Kidney glomerular epithelial cell (primary cell): ENCODE measurements at regions not wholly inside any gene's neighbourhood (a gene's known extent, or its start where the extent isn't known, plus 50 kb on each side); places are given as distances from the start of the nearest gene placed in this dataset.

Experiments
- DNase-seq: peaks from one replicate; lab custom pipeline; 2025; lab: John Stamatoyannopoulos, UW

DNA sequence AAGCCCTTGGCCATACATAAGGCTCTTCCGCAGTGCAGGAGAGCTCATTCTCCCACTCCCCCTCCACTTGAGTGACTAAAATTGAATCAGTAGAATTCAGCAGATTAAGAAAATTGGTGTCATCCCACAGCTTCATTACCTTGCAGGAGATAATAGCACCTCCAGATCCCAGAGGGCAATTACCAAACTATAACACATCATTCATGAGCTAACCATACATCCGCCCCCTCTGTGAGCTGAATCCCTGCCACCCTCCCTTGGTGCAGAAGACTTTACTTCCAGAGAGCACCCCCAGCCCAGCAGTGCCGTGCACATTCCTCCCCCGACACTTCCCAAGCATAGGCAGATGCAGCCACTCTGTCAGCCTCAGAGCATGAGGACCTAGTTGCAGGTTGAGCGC, 496.5 kb upstream of the B3GAT1 start:
- no peak for DNase-seq

DNA sequence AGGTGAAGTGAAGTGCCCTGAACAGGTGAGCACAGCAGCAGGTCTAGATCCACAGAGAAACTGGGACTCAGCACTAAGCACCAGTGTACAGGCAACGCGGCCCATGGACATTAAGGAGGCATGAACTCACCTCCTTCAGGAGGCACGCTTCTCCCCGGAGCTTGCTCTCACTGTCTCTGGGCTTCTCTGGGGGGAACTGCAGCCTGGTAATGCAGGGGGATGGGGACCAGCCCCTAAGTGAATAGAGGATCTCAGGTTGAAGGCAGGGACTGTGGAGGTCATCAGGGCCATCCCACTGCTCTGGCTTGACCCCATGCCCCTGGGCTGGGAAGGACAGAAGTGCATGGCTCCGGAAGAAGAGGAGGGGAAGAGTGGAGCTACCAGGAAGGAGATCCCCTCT, 495.6 kb upstream of the B3GAT1 start:
- DNase-seq, result no peak

DNA sequence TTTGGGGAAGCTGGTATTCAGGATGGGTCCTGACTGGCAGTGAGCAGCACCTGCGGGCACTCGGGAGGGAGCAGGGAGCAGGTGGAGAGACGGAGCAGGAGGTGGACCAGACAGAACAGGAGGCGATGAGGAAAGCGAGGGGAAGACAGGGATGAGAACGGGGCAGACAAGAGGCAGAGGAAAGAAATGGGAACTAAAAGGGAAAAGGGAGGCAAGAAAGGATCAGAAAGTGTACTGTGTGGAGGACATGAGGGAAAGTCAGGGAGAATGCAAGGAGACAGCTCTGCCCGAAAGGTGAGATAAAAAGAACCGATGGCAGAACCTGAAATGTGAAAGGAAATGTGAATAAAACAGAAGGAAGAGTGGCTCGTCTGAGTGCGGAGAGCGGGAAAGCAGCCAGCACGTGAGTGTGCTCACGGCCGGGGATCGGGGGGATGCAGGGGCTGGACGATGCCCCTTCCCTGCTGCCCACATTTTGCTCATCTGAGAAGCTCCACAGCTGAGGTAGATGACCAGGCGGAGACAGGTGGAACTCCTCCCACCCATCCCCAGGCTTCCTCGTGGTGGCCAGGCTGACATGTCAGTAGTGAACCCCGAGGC, 494.4 kb upstream of the B3GAT1 start:
- DNase-seq, result no peak

DNA sequence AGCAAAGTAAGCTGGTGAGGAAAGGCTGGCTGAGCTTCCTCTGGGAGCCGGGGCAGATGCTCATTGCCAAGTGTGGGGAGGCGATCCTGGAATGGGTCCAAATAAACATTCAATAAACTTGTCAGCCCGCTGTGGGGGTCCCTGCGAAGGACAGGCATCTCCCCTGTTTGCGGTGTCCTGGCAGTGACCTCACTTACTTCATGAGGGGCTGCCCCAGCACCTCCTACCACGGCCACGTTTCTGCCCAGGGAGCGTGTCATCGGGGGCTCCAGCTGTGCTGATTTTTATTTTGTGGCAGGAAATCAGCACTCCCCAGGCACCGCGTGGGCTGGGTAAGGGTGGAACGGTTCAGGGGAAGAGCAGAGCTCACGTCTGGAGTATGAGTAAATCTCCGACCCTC, 493.9 kb upstream of the B3GAT1 start:
- no peak for DNase-seq

DNA sequence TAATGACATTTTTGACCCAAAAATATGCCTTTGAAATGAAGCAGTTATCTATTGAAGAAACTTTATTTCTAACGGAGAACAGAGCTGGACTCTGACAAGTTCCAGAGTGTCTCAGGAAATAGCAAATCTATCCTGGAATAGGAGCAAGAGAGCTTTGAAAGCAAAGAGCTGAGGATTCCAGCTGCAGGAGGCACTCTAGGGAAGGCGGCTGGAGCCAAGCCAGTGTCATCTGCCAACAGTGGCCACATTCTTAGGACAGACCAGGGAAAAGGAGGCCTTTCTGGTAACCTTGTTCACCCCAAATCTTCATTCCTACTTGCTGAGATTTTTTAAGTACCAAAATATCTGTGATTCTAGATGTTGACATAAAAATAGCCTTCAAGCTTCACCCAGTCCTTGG, 493.5 kb upstream of the B3GAT1 start:
- DNase-seq, result no peak

DNA sequence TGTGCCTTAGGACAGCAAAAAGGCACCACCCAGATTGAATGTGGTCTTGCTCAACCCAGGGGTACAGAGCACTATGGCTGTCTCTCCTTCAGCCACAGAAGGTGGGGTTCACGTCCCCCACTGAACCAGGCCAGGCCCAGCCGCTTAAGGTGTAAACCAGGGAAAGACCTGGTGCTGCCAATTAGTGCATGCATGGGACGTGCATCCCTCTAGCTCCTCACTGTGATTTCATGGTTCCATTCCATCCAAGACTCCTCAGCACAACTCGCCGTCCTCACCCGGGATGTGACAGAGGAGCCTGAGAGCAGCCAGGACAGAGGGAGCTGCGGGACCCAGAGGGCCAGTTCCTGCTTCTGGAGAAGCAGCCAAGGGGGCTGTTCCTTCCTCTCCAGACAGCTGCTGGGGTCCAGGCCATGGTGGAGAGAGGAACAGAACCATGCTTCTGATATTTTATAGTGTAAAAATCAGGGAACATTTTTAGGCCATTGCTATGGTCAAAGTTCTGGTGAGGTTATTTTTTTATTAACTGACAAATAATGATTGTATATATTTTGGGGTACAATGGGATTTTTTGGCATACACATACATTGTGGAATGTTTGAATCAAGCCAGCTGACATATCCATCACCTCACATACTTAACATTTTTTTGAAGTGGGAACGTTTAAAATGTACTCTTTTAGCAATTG, 492.2 kb upstream of the B3GAT1 start:
- no peak for DNase-seq

DNA sequence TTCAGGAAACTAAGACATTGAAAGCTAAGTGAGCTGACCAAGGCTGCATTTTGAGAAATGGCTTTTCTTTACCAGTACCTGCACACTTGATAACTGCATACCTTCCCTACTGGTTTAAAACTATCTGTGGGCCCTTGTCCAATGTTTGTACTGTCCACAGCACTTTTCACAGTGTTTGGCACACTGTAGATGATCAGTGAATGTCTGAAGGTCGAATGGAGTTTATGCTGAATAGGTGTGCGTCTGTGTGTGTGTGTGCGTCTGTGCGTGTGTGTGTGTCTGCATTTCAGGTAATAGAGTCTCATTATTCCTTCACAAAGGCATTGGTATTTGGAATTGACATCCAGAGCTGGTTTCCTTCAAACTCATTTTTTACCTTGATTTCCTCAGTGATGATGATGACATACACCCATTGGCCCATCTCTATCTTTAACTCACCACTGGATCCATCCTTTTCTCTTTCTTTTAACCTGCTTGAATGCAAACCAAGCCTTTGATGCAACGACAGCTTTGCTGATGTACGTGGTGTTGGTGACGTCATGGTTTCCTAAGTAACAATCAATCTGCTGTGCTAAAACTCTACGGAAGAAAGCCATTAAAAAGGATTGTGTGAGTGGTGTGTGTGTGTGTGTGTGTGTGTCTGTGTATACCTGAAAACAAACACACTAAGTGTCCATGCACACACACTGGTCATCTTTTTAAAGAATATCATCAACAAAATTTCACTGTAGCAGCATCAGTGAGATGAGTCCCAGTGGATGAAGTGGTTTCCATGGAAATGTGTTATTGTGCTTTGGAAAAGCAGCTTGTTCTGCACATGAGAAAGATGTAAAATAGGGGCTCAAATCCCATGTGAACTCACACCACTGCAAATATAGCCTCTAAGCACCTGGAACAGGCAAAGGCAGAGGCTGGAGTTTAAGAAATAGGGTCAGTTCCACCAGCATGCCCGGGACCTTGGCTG, 490.2 kb upstream of the B3GAT1 start:
- no peak for DNase-seq

DNA sequence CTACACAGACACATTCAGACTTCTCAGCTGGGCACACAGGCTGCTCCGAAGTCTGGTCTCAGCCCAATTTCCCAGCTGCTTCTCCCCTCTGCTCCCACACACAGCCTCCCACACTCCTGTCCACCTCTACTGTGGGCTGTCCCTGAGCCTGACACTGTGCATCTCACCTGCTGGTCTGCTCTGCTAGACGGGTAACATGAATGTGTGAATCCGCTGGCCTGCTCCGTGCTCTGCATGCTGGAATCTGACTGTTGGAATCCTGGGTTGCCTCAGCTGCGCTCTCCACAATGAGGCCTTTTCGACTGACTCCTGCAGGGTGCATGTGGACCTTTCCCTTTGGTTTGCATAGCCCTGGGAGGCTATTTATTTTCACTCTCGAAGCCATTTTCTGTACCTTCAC, 489.5 kb upstream of the B3GAT1 start:
- DNase-seq, result no peak

DNA sequence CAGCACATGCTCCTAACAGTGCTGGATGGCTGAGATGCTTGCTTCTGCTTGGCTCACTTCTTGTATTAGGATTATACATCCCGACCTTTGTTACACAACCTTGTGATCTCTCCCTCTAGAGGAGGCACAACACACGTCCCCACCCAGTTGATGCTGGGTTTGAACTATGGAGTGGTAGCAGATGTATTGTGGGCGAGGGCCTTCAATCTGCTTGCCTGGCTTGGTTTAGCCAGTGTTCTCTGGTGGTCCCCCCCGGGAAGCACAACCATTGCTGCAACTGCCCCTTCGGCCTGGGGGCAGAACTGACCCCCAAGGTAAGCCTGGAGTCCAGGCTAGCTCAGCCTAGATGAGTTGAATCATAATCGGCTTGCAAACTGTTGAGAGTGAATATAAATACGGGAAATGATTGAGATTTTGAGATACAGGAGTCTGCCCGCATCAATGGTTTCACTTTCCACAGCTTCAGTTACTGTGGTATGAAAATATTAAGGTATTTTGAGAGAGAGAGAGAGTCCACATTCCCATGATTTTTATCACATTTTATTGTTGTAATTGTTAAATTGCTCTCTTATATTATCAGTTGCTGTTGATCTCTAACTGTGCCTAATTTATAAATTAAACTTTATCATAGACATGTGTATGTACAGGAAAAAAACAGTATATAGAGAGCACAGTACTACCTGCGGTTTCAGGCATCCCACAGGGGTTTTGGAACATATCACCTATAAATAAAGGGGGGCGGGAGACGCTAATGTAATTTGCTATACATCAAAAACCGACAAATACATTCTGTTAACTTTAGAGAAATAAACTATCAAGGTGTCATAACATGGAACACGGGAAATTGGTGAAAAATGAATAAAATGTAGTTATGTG, 482.0 kb upstream of the B3GAT1 start:
- DNase-seq, result no peak

DNA sequence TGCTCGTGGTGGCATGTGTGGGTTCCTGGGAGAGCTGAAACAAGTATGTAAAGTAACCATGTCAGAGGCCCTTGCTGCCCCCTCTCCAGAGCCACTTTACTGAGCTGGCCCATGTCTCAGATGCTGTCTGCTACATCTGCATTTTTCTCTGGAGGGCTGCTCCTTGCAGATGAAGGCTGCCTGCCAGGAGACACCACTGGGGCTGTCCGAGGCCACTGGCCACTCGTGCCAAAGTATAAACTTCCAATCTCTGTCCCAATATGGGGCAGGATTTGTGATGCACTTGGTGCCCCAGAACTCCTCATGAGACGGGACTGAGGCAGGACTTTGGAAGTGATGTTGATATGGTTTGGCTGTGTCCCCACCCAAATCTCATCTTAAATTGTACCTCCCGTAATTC, 478.4 kb upstream of the B3GAT1 start:
- DNase-seq, result no peak

DNA sequence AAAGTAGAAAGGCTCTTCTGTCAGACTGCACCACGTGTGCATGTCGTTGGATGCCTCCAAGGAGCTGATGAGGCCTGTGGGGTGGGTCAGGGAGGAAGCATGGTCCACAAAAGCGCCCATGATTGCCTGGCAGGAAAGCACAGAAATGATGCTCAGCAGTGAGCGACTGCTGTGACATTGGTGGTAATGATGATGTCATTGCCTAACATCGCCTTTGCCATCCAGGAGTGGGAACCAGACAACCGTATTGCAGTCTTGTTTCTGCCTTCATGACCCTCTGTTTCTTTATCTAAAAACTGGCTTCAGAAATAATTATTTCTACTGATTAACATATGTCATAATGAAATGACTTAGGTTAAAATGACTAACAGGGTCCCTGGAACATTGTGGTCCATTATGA, 477.8 kb upstream of the B3GAT1 start:
- DNase-seq, result no peak

DNA sequence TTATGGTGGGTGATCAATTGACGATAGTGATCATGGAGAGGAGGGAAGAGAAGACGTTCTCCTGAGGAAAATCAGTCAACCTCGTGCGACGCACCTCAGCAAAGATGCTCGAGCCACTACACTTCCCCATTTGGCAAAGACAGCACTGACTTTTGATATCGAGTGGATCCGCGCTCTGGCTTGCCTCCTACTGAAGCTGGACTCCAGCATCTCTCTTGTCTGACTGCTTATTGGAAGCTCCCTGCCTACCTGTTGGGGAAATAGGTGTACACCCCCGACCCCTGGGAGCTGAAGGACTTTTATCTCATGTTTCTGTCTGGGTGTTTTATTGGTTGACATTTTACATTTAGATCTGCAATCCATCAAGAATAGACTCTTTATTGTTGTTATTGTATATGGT, 476.8 kb upstream of the B3GAT1 start:
- DNase-seq, result no peak

DNA sequence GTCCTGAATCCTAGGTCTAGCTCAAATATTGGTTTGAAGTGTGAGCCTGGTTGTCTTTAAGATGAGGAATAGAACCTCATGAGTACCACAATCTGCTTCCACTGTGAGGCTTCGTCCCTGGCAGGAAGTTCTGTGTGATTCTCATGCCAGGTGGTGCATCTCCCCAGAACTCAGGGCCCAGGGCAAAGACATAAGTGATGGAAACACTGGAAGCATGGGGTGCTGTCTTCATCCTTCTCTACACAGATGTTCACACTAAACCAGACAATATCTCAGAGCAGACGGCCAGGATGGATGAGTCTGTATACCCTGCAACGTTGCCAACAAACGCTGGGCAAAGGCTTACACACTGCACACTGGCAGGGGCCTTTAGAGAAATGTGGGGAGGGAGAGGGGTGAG, 475.9 kb upstream of the B3GAT1 start:
- no peak for DNase-seq

DNA sequence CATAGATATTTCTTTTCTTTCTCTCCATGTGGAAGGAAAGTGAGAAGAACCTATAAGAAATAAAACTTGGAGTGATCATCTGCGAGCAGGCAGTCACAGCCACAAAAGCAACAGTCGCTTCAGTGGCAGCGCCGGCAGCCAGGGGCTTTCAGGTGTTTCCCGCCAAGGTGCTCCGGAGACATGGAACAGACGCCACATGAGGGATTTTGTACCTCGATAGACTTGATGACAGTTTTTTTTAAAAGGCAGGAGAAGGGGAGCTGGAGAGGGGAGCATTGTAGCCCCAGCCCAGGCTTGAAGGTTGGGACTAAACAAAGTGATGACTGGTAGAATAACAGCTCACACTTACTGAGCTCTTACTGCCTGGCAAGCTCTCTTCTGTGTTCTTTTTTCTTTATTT, 471.4 kb upstream of the B3GAT1 start:
- no peak for DNase-seq

DNA sequence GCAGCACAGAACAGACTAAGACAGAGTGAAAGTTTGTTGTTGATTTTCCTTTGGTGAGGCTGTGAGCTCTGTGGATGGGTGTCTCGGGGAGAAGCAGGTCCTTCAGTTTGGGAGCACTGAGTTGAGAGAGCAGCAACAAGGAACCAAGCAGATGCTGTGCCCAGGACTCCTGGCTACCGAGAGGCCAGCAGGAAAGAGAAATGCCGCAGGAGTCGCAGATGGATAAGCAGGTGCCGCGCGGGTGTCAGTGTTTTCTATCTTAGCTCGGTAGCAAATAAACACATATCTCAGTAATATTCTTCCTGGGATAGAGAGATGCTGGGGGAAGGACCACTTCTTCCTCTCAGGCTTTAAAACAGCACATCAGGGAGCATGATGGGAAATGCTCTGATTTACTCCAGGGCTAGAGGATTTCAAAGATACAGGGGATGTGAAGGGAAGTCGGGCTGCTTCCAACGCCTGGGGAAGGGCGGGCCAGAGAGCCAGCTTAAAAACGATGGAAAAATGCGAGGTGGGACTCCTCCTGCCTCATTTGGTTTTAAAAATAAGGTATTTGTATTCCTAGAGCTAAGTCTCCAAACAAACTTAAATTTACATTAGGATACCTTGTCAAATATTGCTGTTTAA, 470.7 kb upstream of the B3GAT1 start:
- no peak for DNase-seq

DNA sequence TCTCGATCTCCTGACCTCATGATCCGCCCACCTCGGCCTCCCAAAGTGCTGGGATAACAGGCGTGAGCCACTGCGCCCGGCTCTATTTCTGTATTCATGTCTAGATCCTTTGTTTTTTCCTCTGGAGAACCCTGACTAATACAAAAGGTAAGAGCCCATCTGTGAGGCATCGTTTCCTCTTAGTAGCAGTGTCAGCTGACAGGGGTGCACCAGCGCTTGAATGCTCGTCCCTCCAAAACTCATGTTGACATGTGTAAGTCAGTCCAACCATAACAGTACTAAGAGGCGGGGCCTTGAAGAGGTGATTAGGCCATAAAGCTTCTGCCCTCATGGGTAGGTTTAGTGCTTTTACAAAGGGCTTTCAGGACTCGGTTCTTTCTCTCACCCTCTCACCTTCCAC, 470.1 kb upstream of the B3GAT1 start:
- DNase-seq, result no peak

DNA sequence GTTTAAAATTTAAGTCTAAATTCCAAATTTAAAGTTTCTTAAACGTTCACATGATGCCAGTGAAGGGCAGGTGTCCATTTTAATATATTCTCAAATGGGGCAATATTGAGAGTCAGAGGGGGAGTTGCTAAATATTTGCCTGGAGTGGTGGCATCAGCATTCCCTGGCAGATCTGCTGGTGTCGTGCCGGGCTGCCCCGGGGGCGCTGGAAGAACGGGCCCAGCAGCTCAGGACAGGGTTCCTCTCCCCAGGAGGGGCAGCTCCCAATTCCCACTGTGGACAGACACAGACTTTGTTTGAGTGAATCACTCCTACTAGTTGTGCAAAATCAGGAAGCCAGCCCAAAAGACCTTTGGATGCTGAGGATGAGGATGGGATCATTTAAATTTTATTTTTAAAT, 468.7 kb upstream of the B3GAT1 start:
- DNase-seq, result no peak

DNA sequence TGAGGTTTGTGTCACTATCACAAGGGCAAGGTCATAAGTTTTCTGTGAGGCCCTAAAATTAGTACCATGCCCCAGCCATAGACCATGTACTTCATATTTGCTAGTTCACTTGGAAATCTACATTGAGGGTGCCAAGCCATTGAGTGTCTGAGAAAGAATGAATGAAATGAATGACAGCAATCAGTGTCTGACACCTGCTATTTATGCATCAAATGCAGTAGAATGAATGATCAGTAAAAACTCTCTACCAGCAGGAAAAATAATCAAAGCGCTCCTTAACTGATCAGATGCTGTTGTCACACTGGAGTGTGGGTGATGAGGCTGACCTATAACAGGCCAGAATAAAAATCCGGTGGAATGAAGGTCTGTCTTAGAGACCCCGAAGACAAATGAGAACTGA, 467.9 kb upstream of the B3GAT1 start:
- DNase-seq, result no peak

DNA sequence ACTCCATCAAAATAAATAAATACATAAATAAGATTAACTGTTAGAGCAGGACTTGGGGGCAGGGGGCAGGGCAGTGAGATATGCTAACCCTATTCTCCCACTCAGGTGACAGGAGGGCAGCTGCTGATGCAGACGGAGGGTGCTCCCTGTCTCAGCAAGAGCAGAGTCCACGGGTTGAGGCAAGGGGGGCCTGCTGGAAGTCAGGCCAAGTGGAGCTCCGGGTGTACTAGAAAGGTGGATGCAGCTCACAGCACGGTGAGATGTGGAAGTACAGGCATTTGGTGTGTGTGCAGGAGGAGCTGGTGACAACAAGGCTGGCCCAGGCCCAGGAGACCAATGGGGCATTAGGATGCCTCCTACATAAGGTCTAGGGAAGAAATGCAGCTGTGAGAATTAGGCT, 467.3 kb upstream of the B3GAT1 start:
- no peak for DNase-seq

DNA sequence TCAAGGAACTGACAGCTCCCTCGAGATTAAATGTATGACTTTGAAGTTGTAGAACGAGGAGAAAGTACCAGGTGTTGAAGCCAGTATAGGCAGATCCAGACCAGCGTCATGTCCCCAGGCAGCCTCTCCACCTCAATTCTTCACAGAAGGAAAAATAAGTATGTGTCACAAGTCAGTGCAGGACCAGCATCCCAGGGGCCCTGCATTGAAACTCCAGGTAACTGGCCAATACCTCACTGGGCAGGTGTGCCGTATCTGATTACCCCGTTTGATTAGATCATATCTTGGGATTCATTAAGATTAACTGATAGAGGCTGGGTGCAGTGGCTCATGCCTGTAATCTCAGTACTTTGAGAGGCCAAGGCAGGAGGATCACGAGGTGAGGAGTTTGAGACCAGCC, 466.7 kb upstream of the B3GAT1 start:
- no peak for DNase-seq

DNA sequence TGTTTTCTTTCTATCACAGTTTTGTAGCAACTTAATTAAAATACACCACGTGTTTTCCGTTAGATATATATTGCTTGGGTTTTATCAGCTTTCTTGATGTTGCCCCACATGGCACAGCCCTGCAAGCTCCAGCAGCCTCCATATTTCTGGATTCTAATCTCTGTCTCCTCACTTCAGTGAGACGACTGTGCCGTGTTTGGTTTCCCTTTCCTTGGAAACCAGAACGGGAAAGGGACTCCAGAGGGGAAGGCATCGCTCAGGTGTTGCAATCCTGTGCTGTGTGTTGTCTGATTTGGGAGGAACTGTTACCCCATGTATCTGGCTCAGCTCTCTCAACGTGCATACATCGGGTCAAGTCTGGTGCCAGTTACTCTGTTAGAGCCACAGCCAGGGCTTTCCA, 464.2 kb upstream of the B3GAT1 start:
- DNase-seq, result no peak
